BLaER1 (cell line): ENCODE measurements at regions not wholly inside any gene's neighbourhood (a gene's known extent, or its start where the extent isn't known, plus 50 kb on each side); places are given as distances from the start of the nearest gene placed in this dataset.

Experiments used
- H3K27ac ChIP-seq: shearing (Covaris generic); formaldehyde crosslinking; 2 replicates; pipeline ENCODE4 v1.8.1; 2022
- H3K27me3 ChIP-seq: shearing (Covaris generic); formaldehyde crosslinking; 2 replicates; pipeline ENCODE4 v1.8.1; 2022
- H3K36me3 ChIP-seq: shearing (Covaris generic); formaldehyde crosslinking; 2 replicates; pipeline ENCODE4 v1.8.1; 2022
- H3K4me1 ChIP-seq: shearing (Covaris generic); formaldehyde crosslinking; 2 replicates; pipeline ENCODE4 v1.8.1; 2022
- H3K4me2 ChIP-seq: shearing (Covaris generic); formaldehyde crosslinking; 2 replicates; pipeline ENCODE4 v1.8.1; 2022
- H3K4me3 ChIP-seq: shearing (Covaris generic); formaldehyde crosslinking; 2 replicates; pipeline ENCODE4 v1.8.1; 2022
- H3K9ac ChIP-seq: shearing (Covaris generic); formaldehyde crosslinking; 2 replicates; pipeline ENCODE4 v1.8.1; 2022
- H3K9me3 ChIP-seq: shearing (Covaris generic); formaldehyde crosslinking; 2 replicates; pipeline ENCODE4 v1.8.1; 2022
- H4K20me1 ChIP-seq: shearing (Covaris generic); formaldehyde crosslinking; 2 replicates; pipeline ENCODE4 v1.8.1; 2022
- Cebpa-rat ChIP-seq: shearing (Covaris generic); IDR thresholded peaks from 2 replicates; pipeline ENCODE4 v1.8.1; 2022

GRCh38 chr2:150374492-150374891 lies 113.0 kb downstream of the RND3 start:
- H3K4me1 ChIP-seq, result no peaks in the 10 kb centered on the region
- H3K27me3 ChIP-seq, result no peaks in the 10 kb centered on the region
- H3K4me2 ChIP-seq, result no peak overlapping the region
- TF ChIP-seq Cebpa-rat, result no peak
- H3K36me3 ChIP-seq, result no peaks in the 10 kb centered on the region
- H3K27ac ChIP-seq, result no peak overlapping the region
- H3K9me3 ChIP-seq, result no peaks in the 10 kb centered on the region; the same call in 1 of the 2 replicates
- H3K4me3 ChIP-seq, result no peak overlapping the region
- H3K9ac ChIP-seq, result no peak overlapping the region
- H4K20me1 ChIP-seq, result no peaks in the 10 kb centered on the region

GRCh38 chr2:150373374-150373773 lies 114.1 kb downstream of the RND3 start:
- no peak overlapping the region for H3K4me2 ChIP-seq
- H3K9me3 ChIP-seq, result no peaks in the 10 kb centered on the region; the same call in 1 of the 2 replicates
- TF ChIP-seq Cebpa-rat, result no peak
- no peaks in the 10 kb centered on the region for H3K36me3 ChIP-seq
- no peaks in the 10 kb centered on the region for H3K27me3 ChIP-seq
- no peak overlapping the region for H3K27ac ChIP-seq
- H3K9ac ChIP-seq, result no peak overlapping the region
- H3K4me3 ChIP-seq, result no peak overlapping the region
- H3K4me1 ChIP-seq, result no peaks in the 10 kb centered on the region
- H4K20me1 ChIP-seq, result no peaks in the 10 kb centered on the region

GRCh38 chr2:150371044-150371818 lies 116.2 kb downstream of the RND3 start:
- H3K9me3 ChIP-seq, result no peaks in the 10 kb centered on the region; the same call in 1 of the 2 replicates
- no peak overlapping the region for H3K27ac ChIP-seq
- H4K20me1 ChIP-seq, result no peaks in the 10 kb centered on the region
- no peaks in the 10 kb centered on the region for H3K4me1 ChIP-seq
- no peak overlapping the region for H3K4me2 ChIP-seq
- H3K9ac ChIP-seq, result no peak overlapping the region
- no peak overlapping the region for H3K4me3 ChIP-seq
- no peaks in the 10 kb centered on the region for H3K27me3 ChIP-seq
- no peak for TF ChIP-seq Cebpa-rat
- H3K36me3 ChIP-seq, result no peaks in the 10 kb centered on the region

GRCh38 chr2:150370561-150370960 lies 116.9 kb downstream of the RND3 start:
- Histone ChIP-seq H3K4me3 (no peak overlapping the region), H3K4me2 (no peak overlapping the region), H3K36me3 (no peaks in the 10 kb centered on the region), H3K27ac (no peak overlapping the region), H3K27me3 (no peaks in the 10 kb centered on the region), H3K9ac (no peak overlapping the region), H3K9me3 (no peaks in the 10 kb centered on the region; the same call in 1 of the 2 replicates), H3K4me1 (no peaks in the 10 kb centered on the region), H4K20me1 (no peaks in the 10 kb centered on the region)
- TF ChIP-seq Cebpa-rat, result no peak

- Histone ChIP-seq H3K9me3 (no peaks in the 10 kb centered on the region; the same call in 1 of the 2 replicates), H3K4me2 (no peak overlapping the region), H3K27ac (no peak overlapping the region), H3K36me3 (no peaks in the 10 kb centered on the region), H3K4me3 (no peak overlapping the region), H4K20me1 (no peaks in the 10 kb centered on the region), H3K27me3 (no peaks in the 10 kb centered on the region), H3K9ac (no peak overlapping the region), H3K4me1 (no peaks in the 10 kb centered on the region)
- TF ChIP-seq Cebpa-rat, result no peak
Observed at GRCh38 chr2:150369862-150370261, 117.6 kb downstream of the RND3 start.

GRCh38 chr2:150358468-150358807 lies 129.0 kb downstream of the RND3 start:
- no peaks in the 10 kb centered on the region for H3K9me3 ChIP-seq
- no peak overlapping the region for H3K4me3 ChIP-seq
- no peak overlapping the region for H3K4me2 ChIP-seq
- no peak overlapping the region for H3K27ac ChIP-seq
- no peak for TF ChIP-seq Cebpa-rat
- H3K36me3 ChIP-seq, result no peaks in the 10 kb centered on the region
- no peaks in the 10 kb centered on the region for H3K4me1 ChIP-seq
- H3K27me3 ChIP-seq, result no peaks in the 10 kb centered on the region
- no peaks in the 10 kb centered on the region for H4K20me1 ChIP-seq
- H3K9ac ChIP-seq, result no peak overlapping the region

- no peaks in the 10 kb centered on the region for H3K36me3 ChIP-seq
- H3K4me1 ChIP-seq, result no peaks in the 10 kb centered on the region
- H3K9me3 ChIP-seq, result no peaks in the 10 kb centered on the region
- H3K27ac ChIP-seq, result no peak overlapping the region
- TF ChIP-seq Cebpa-rat, result no peak
- H4K20me1 ChIP-seq, result no peaks in the 10 kb centered on the region
- H3K27me3 ChIP-seq, result no peaks in the 10 kb centered on the region
- no peak overlapping the region for H3K9ac ChIP-seq
- no peak overlapping the region for H3K4me3 ChIP-seq
- H3K4me2 ChIP-seq, result no peak overlapping the region
Observed at GRCh38 chr2:150357770-150358467, 129.5 kb downstream of the RND3 start.

GRCh38 chr2:150355440-150355839 lies 132.0 kb downstream of the RND3 start:
- Histone ChIP-seq H3K4me3 (no peak overlapping the region), H3K4me1 (no peaks in the 10 kb centered on the region), H3K27ac (no peak overlapping the region), H3K9ac (no peak overlapping the region), H3K9me3 (no peaks in the 10 kb centered on the region), H3K4me2 (no peak overlapping the region), H3K36me3 (no peaks in the 10 kb centered on the region), H3K27me3 (no peaks in the 10 kb centered on the region), H4K20me1 (no peaks in the 10 kb centered on the region)
- TF ChIP-seq Cebpa-rat, result no peak

- Histone ChIP-seq H3K27ac (no peak overlapping the region), H3K9me3 (no peaks in the 10 kb centered on the region), H4K20me1 (no peaks in the 10 kb centered on the region), H3K27me3 (no peaks in the 10 kb centered on the region), H3K4me2 (no peak overlapping the region), H3K36me3 (no peaks in the 10 kb centered on the region), H3K4me3 (no peak overlapping the region), H3K9ac (no peak overlapping the region), H3K4me1 (no peaks in the 10 kb centered on the region)
- TF ChIP-seq Cebpa-rat, result no peak
Observed at GRCh38 chr2:150353376-150353775, 134.1 kb downstream of the RND3 start.

- no peaks in the 10 kb centered on the region for H3K4me1 ChIP-seq
Observed at GRCh38 chr2:150351922-150352321, 135.5 kb downstream of the RND3 start.

More at GRCh38 chr2:150351922-150352321, 135.5 kb downstream of the RND3 start:
- TF ChIP-seq Cebpa-rat, result no peak
- Histone ChIP-seq H3K27me3 (no peaks in the 10 kb centered on the region), H3K9me3 (no peaks in the 10 kb centered on the region), H3K4me3 (no peak overlapping the region), H3K36me3 (no peaks in the 10 kb centered on the region), H3K9ac (no peak overlapping the region), H4K20me1 (no peaks in the 10 kb centered on the region), H3K27ac (no peak overlapping the region), H3K4me2 (no peak overlapping the region)
